HG02943 (cell line): ENCODE measurements at regions not wholly inside any gene's neighbourhood (a gene's known extent, or its start where the extent isn't known, plus 50 kb on each side); places are given as distances from the start of the nearest gene placed in this dataset.
A peak's percentile ranks its signal among the peaks of the same experiment; 100 is the strongest.
"Not testable (repeated sequence)": the region's sequence is repeated elsewhere in the genome, so short reads cannot be mapped to it uniquely, and the experiment has no call there.

Experiments
- ATAC-seq: cut with Tn5 transposase; IDR thresholded peaks from one replicate; pipeline ENCODE4 v1.9.1; 2021; ENCODE audit warnings: mild to moderate bottlenecking, low read depth, moderate library complexity; ENCODE audit not compliant: unreplicated experiment

DNA sequence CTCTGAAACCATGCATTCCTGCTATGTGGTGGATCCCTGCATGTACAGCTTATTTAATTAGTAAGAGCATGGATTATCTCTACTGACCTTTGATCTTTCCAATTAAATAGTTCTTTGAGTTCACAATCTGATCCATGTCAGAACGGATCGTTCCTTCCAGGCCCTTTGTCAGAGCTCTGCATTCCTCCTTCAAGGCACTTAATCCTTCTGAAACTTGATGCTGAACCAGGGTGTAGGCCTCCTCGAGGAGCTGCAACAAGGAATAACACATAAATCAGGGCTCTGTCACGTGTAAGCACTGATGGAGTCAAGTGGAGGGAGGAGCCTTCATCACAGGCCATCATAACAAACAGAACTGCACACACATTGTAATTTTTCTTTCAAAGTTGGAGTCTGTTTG, 68.4 kb upstream of the EDEM3 start:
- no peak for ATAC-seq

DNA sequence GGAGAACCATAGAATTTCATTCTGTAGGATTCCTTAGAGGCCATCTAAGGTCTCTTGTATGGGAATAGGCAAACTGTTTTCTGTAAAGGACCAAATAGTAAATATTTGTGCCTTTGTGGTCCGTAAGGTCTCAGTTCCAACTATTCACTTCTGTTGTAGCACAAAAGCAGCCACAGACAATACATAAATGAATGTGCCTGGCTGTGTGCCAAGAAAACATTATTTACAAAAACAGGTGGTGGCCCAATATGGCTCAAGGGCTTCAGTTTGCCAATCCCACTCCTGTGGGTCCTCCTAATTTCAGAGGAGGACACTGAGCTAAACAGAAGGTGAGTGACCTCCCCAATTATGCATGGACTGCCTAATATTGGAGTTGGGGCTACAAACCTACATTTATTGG, 67.6 kb upstream of the EDEM3 start:
- no peak for ATAC-seq

DNA sequence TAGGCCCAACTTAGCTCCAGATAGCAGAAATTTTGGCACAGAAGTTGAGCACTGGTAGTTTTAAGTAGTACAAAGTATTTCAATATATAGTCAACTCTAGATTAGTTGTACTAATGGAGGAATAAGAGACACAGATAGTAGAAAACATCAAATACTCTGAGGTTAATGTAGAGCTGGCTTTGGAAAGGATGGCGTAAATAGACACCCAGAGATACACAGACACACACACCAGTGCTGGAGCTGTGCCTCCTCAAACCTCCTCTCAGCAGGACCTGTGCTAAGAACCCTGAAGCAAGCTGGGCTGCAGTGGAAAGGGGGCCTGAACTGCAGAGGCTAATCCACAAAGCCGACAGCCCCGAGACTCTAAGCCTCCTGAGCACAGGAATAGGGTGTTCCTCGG, 67.0 kb upstream of the EDEM3 start:
- no peak for ATAC-seq

DNA sequence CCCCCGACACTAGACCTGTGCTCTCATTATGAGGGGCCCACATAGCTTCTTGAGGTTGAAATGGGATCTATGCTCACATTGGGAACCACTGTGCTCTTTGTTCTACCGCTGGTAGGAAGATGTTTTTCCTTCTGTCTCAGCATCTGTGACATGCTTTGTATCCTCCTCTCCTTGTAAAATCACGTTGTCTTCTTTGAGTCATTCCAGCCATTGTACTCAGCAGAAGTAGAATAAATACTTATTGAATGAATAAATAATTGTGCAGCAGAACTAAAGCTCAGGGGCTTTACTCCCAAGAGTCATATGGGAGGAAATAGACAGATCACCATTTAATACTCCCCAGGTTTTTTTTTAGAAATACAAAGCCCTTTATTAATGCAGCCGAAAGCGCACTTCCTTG, 66.3 kb upstream of the EDEM3 start:
- ATAC-seq: no peak

DNA sequence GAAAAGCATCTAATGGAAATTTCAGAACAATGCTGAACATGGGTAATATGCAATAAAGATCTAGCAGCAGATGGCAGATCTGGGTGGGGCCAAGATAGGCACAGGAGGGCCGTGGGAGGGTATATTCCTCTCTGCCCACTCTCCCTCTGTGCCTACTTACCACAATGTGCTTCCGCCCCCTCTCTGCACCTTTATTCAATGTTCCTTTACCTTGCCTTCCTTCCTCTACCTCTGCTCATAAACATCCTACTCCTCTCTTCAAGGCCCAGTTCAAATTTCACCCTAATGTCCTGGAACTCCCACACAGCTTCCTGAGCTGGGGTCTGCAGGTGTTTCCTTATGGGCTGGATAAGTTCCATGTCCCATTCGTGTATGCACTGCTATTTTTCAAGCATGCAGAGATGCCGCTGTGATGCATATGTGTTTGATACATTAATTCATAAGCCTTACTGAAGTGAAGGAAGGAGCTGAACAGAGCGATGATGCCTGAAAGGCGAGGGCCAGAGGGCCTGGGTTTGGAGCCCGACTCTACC, 65.6 kb upstream of the EDEM3 start:
- no peak for ATAC-seq

DNA sequence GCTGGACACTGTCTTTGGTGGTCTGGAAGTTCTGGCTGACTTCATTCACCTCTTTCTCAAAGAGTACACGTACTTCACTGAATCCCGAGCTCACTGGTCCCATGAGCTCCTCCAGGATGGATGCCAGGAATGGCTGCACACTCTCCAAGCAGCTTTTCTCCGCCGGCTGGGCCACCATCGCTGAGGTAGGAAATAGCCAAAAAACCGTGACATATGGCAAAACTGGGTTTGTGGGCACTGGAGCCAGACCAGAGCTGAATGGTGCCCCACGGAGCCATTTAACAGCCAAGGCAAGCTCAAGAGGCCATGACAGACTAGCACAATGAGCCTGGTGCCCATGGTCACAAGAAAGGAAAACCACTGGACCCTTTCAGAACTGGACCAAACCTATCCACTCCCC, 64.0 kb upstream of the EDEM3 start:
- no peak for ATAC-seq

DNA sequence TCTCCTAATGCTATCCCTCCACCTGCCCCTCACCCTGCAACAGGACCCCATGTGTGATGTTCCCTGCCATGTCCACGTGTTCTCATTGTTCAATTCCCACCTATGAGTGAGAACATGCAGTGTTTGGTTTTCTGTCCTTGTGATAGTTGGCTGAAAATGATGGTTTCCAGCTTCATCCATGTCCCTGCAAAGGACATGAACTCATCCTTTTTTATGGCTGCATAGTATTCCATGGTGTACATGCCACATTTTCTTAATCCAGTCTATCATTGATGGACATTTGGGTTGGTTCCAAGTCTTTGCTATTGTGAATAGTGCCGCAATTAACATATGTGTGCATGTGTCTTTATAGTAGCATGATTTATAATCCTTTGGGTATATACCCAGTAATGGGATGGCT, 62.3 kb upstream of the EDEM3 start:
- ATAC-seq: not testable (repeated sequence)

DNA sequence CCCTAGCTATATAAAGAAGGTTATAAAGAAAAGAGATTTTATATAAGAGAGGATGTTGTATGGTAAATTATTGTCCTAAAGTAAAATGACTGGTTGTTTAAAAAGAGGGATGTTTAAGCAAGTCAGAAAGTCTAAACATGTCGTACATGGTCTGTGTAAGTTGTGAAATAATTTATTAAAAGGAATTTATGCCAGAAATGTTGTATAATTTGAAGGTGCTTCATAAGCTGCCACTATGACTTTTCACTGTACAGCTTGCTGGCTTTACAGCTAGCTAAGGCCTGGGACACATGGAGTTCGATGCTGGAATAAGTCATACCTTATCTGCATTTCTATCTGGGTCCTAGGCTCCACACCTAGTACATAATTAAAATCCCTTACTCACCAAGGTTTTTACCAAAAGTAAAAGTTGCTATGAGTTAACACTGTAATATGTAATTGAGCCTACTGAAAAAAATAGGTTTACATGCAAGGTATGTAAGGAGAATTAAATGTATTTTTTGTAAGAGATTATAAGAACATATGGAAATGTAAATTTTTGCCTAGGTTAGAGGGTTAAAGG, 59.0 kb upstream of the EDEM3 start:
- ATAC-seq: no peak

DNA sequence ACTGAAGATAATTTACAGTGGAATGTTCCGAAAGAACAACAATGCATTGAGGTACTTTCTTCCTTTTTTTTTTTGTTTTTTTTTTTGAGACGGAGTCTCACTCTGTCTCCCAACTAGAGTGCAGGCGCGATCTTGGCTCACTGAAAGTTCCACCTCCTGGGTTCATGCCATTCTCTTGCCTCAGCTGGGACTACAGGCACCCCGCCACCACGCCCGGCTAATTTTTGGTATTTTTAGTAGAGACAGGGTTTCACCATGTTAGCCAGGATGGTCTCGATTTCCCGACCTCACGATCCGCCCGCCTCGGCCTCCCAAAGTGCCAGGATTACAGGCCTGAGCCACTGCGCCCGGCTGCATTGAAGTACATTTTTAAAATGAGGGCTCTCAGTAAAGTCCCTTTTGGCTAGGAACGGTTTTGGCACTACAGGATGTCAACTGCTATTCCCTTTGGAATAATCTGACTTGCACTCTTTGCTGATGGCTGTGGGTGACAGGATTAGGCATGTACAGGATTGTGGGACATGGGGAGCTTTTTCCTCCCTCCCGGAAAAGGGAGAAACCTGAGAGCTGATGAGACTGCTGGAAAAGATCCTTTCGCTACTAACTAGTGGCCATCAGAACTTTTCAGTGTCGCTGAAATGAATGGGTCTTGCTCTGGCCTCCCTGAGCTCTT, 56.9 kb upstream of the EDEM3 start:
- ATAC-seq: no peak

DNA sequence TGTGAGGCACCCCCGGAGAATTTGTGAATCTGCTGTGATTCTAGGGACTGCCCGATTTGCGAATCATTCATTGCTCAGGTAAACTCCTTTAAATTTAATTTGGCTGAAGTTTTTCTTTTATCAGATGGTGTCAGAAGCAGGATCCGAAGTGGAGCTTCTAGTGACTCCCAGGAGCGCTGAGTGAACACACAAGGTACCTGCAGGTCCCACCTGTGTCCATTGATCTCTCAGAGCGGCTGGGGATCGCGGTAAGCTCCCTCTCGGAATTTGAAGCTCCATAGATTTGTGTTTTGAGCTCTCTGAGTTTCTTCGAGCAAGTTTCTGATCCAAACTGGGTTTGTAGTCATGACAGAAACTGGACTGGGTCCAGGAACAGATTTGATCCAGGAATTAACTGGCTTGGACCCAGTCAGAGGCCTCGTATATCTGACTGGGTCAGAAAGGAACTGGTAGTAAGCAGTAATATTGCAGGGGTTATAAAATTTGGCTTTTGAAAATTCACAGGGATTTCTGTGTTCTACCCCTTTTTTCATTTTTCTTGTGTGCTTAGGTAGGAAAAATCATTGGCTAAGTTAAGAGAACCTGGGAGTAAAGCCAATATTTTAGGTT, 56.2 kb upstream of the EDEM3 start:
- ATAC-seq: no peak

DNA sequence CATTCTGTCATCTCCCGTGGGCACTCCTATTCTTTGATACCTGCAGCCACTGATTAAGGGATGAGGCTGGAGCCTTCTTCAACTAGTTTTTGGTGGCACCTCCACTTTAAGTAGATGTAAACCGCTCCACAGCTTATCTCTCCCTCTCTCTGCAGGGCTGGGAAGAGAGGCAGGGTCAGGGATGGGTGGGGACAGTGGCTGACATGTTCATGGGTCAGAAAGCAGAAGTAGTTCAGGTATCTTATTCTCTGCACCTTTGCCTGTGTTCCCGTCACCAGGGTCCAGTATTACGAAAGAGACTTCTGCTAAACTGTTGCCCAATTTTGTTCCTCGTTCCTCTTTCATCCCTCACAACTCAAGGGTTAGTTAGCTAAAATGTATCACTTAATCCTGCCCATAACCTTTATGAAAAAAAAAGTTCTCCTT, 51.7 kb upstream of the EDEM3 start:
- peak; percentile 16 for ATAC-seq

DNA sequence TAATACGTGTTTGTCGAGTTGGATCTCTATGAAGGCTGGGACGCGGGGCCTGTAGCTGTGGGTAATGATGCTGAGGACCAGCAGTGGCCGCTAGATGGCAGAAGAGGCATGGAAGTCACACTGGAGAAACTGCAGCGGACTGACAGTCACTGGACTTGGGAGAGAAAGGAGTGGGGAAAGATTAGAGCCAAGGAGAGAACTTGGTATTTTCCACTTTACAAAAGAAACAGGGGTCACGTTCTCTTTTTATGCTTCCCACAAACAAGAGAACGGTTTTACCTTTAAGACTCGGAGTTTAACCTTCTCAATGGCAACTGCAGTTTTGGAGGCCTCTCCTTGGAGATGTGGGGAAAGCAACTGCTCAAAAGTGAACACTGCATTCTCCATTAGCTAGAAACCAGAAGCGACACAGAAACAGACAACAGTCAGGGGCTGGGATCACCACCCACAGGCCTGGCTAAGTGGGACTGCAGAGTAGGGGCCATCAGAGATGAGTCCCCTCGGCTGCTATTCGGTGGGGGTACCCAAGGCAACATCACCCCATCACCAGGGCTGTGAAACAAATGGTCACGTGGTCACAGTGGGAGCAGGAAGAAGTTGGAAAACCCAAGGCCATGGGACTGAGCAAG, 51.1 kb upstream of the EDEM3 start:
- ATAC-seq: peak; percentile 84
